NCI-H345 treated with DMSO at 0.1 percent for 48 hours (cell line): ENCODE measurements at regions not wholly inside any gene's neighbourhood (a gene's known extent, or its start where the extent isn't known, plus 50 kb on each side); places are given as distances from the start of the nearest gene placed in this dataset.
A peak's percentile ranks its signal among the peaks of the same experiment; 100 is the strongest.

Experiments
- DNase-seq: peaks from one replicate; lab custom pipeline; 2025; ENCODE audit not compliant: unreplicated experiment; lab: John Stamatoyannopoulos, UW

DNA sequence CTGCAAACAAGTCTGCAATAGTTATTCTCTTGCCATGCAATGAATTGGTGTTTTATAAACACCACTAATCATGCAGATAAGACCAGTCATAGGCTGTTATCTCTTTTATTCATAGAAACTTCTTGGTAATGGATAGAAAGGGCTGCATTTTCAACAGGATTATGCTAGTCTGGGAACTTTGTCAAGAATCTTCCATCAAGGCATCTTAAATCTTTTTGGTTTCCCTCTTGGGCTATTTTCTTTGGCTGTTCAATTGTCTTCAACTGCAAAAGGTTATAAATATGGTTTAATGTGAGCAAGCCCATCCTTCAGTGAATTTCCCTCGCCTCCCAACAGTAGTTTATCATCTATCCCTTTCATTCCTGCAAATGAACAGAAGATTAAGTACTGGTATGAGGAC lies 59.0 kb upstream of the MINAR1 start:
- DNase-seq, result no peak

DNA sequence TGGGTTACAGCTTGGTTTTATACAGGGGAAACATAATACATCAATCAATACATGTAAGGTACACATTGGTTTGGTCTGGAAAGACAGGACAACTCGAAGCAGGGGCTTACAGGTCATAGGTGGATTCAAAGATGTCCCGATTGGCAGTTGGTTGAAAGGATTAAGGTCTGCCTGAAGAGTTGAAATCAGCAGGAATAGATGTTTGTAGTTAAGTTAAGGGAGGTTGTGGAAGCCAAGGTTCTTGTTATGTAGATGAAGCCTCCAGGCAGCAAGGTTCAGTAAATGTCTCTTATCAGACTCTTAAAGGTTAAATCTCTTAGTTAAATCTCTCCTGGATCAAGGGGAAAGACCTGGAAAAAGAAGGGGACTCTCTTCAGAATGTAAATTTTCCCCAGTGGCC lies 58.4 kb upstream of the MINAR1 start:
- DNase-seq, result no peak

DNA sequence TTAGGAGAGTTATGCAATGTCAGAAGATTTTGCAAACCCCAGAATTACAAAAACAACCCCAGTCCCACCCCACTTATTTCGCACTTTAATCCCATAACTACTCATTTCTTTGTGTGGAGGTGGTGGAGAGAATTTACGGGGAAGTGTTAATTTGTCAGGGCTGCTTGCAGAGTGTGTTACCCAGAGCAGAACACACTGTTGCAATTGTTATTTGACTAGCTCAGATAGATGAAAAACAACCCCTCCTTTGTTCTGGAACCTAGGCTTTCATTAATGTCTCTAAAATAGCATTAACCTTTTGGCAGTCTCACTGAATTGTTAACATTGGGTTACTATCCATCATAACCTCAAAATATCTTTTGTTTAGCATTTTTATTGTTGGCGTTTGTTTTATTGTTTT lies 55.8 kb upstream of the MINAR1 start:
- DNase-seq, result no peak

DNA sequence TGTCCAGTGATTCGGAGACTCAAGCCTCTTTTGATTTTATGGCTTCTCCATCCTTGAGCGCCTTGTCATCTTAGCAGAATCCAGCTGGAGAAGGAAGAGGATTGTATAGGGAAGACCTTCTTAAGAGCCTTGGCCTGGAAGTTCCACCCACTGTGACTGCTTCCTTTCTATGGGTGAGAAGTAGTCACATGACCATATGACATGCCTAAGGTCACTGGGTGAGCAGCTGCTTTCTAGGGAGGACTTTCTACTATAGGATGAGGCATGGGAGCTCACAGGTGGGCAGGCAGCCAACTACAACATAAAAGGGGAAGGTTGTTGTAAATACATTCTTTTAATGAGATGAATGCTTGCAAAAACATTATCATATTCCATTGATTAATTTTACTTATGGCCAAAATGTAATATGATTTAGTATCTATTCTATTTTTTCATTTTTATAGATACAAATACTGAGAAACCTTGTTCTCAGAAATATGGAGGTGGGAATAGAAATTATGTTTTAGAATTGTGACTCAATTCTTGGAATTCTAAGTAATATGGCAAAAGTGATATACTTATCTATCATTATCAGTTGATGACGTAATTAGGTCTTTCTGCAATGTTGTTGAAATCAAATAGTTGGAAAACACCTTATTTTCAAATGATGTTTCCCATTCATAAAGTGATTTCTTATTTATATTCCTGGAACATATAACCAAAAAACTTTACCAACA lies 53.6 kb upstream of the MINAR1 start:
- DNase-seq, result no peak

DNA sequence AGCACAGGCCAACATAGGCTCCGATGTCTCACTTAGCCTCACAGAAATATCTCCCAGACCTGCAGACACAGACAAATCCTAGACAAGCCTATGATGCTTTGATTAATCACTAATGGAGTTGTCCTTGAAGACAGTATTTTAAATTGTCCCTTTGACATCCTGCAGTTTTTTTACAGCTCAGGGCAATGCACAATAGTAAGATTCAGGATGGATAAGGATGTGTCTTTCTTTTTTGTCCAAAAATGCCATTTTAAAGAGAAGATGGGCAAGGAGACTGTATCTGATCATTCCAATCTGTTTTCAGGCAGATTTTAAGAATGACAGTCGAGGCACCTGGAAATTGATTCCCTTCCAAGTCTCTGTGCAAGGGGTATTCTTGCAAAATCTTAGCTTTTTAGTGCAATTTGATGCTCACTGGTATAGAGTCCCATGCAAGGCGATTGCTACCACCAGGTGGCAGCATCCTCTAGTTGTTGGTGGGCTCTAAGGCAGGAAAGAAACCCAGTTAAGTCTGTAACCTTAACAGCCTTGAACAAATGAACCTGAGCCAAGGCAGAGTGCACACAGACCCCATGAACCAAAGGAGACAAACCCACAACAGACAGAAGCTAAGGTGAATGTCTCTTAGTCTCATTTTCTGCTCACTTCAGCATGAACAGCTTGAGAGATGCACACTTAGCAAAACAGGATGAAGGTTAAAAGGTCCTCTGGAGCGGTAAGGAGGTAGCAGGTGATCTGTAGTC lies 51.2 kb upstream of the MINAR1 start:
- peak; percentile 45 for DNase-seq

DNA sequence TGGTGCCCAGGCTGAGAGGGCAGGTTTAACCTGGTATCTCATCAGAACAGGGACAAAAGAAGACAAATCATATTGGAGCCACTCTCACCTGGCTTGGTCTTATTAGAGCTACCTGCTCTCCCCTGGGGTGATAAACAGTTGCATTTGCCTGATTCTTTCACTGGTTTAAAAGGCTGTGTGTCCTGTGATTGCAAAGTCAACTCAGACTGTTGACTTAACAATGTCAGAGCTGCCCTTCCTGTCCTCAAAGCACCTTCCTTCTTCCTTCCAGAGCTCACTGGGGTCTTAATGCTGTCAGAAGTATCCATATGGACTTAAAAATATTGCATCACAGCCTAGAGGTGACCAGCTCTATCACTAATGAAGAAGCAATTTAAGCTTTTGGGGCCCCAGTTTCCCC lies 50.5 kb upstream of the MINAR1 start:
- DNase-seq, result no peak
